Glomerular endothelial cell (primary cell): ENCODE measurements at regions not wholly inside any gene's neighbourhood (a gene's known extent, or its start where the extent isn't known, plus 50 kb on each side); places are given as distances from the start of the nearest gene placed in this dataset.

Experiments
- DNase-seq: peaks from one replicate; pipeline ENCODE4 v3.0.0-alpha.2; 2011; ENCODE audit warnings: low read depth, low spot score; ENCODE audit errors: extremely low read depth

- no peak for DNase-seq
Measured at GRCh38 chr11:87392665-87393064, 354.9 kb downstream of the TMEM135 start.

DNA sequence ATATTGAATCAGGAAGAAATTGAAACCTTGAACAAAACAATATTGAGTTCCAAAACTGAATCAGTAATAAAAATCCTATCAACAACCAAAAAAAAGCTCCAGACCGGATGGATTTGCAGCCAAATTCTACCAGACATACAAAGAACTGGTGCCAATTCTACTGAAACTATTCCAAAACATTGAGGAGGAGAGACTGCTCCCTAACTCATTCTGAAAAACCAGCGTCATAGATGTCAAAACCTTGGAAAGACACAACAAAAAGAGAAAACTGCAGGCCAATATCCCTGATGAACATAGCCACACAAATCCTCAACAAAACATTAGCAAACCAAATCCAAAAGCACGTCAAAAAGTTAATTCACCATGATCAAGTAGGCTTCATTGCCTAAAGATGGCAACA, 353.8 kb downstream of the TMEM135 start:
- DNase-seq, result no peak

DNA sequence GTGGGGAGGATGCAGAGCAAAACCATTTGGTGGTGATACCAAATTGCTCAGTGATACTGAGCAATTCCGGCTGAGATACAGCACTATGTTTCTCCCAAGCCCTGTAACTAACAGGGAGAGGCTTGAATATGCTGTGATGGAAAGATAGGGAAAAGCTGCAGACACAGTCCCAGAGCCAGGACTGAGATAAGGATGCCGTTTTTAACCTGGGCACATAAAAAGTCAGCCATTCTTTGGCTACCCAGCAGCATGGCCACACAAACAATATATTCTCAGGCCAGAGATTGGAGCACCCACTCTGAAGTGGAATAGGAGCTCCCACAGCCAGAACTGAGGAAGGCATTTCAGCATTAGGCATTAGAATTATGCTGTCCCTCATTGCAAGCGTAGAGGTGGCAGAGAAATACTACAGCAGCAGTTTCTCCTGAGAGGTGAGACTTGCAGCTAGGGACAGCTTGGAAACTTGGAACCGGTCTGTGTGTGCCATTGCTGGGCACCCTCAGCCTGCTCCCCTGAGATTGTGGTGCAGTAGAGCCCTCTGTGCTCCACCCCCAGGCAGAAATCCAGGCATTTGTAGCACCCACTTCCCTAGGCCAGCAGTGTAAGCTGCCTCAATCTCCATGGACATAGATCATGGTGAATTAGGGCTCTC, 346.5 kb downstream of the TMEM135 start:
- DNase-seq, result no peak

DNA sequence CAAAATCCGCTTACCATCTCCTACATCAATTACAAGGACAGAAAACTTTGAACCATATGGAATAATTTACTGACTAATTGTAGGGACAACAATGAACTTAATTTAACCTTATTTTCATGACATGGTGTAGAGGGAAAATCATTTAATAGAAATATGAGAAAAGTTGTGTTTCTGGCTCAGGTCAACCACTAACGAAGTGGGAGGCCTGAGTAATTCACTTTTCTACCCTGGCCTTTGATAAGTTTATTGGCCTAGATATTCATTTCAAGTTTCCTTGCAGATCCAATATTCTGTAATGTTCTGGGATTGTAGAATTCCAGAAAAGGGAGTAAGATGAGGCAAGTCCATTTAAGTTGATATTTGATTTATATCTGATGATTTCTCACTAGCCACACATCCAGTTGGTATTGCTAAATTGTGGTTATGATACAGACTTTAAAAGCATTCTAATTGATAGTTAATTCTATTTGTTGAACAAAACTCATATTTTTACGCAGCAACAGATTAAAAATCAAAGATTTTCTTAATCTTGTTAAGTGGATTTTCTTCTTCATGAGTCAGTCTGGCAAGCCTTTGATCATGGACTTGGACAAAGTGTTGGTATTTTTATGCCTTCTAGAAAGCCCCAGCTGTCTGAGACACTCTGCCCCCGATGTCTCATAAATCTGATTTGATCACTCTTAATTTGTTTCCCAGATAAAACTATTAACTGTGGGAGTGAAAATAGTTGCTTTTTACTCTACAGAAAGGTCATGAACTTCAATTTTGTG, 336.5 kb downstream of the TMEM135 start:
- no peak for DNase-seq
